H9 (cell line): ENCODE measurements at regions not wholly inside any gene's neighbourhood (a gene's known extent, or its start where the extent isn't known, plus 50 kb on each side); places are given as distances from the start of the nearest gene placed in this dataset.

Experiments
- DNase-seq: peaks from one replicate; pipeline ENCODE4 v3.0.0-alpha.2; 2017
- H2AFZ ChIP-seq: one replicate; pipeline ENCODE4 v1.6.1; 2013; ENCODE audit warnings: mild to moderate bottlenecking, low read length, control low read depth, moderate library complexity
- H2AK5ac ChIP-seq: 2 replicates; pipeline ENCODE4 v1.6.1; 2013; ENCODE audit warnings: low read length, control low read depth, mixed read lengths; ENCODE audit not compliant: insufficient read length
- H2BK120ac ChIP-seq: one replicate; pipeline ENCODE4 v1.6.1; 2013; ENCODE audit warnings: low read depth, mild to moderate bottlenecking, low read length, control low read depth, inconsistent platforms; ENCODE audit not compliant: poor library complexity, severe bottlenecking
- H2BK12ac ChIP-seq: 2 replicates; pipeline ENCODE4 v1.6.1; 2013; ENCODE audit warnings: low read length, control low read depth, mixed read lengths, low read depth; ENCODE audit not compliant: insufficient read length
- H2BK15ac ChIP-seq: 2 replicates; pipeline ENCODE4 v1.6.1; 2013; ENCODE audit warnings: low read depth, low read length, control low read depth
- H2BK20ac ChIP-seq: one replicate; pipeline ENCODE4 v1.6.1; 2013; ENCODE audit warnings: low read depth, mild to moderate bottlenecking, low read length, control low read depth, inconsistent platforms; ENCODE audit not compliant: poor library complexity, severe bottlenecking
- H2BK5ac ChIP-seq: 2 replicates; pipeline ENCODE4 v1.6.1; 2013; ENCODE audit warnings: low read length, control low read depth, mixed read lengths; ENCODE audit not compliant: insufficient read length
- H3K14ac ChIP-seq: 2 replicates; pipeline ENCODE4 v1.6.1; 2013; ENCODE audit warnings: low read length, control low read depth; ENCODE audit not compliant: insufficient read depth
- H3K18ac ChIP-seq: 2 replicates; pipeline ENCODE4 v1.6.1; 2013; ENCODE audit warnings: low read depth, mild to moderate bottlenecking, mixed read lengths, low read length, control low read depth; ENCODE audit not compliant: insufficient read length
- H3K23ac ChIP-seq: 2 replicates; pipeline ENCODE4 v1.6.1; 2013; ENCODE audit warnings: low read length, control low read depth, mixed read lengths, low read depth; ENCODE audit not compliant: insufficient read length
- H3K23me2 ChIP-seq: 2 replicates; pipeline ENCODE4 v1.6.1; 2013; ENCODE audit warnings: low read depth, mild to moderate bottlenecking, mixed read lengths, low read length, control low read depth; ENCODE audit not compliant: insufficient read length, poor library complexity, severe bottlenecking
- H3K27ac ChIP-seq: 2 replicates; pipeline ENCODE4 v1.5.1; 2013; ENCODE audit warnings: low read length, control low read depth, mixed read lengths, low read depth; ENCODE audit not compliant: insufficient read length
- H3K27me3 ChIP-seq: 2 replicates; pipeline ENCODE4 v1.6.1; 2013; ENCODE audit warnings: low read length, control low read depth, inconsistent platforms; ENCODE audit not compliant: insufficient read depth
- H3K4ac ChIP-seq: 2 replicates; pipeline ENCODE4 v1.6.1; 2013; ENCODE audit warnings: low read depth, mild to moderate bottlenecking, control low read depth, inconsistent platforms, low read length, moderate library complexity
- H3K4me1 ChIP-seq: 2 replicates; pipeline ENCODE4 v1.6.1; 2013; ENCODE audit warnings: low read length, control low read depth, inconsistent platforms; ENCODE audit not compliant: insufficient read depth
- H3K4me2 ChIP-seq: 2 replicates; pipeline ENCODE4 v1.6.1; 2013; ENCODE audit warnings: low read length, control low read depth, mixed read lengths; ENCODE audit not compliant: insufficient read length, insufficient read depth
- H3K56ac ChIP-seq: 2 replicates; pipeline ENCODE4 v1.6.1; 2013; ENCODE audit warnings: low read depth, mild to moderate bottlenecking, mixed read lengths, low read length, control low read depth; ENCODE audit not compliant: insufficient read length
- H3K79me1 ChIP-seq: 2 replicates; pipeline ENCODE4 v1.6.1; 2013; ENCODE audit warnings: low read depth, mild to moderate bottlenecking, moderate library complexity, low read length, control low read depth, inconsistent platforms; ENCODE audit not compliant: insufficient read depth, poor library complexity, severe bottlenecking
- H3K79me2 ChIP-seq: 2 replicates; pipeline ENCODE4 v1.6.1; 2013; ENCODE audit warnings: low read length, control low read depth, inconsistent platforms; ENCODE audit not compliant: insufficient read depth
- H3K9ac ChIP-seq: 2 replicates; pipeline ENCODE4 v1.6.1; 2013; ENCODE audit warnings: low read length, control low read depth, mixed read lengths; ENCODE audit not compliant: insufficient read length; ENCODE audit errors: extremely low read depth
- H3K9me3 ChIP-seq: one replicate; pipeline ENCODE4 v1.6.1; 2013; ENCODE audit warnings: low read depth, low read length, inconsistent platforms; ENCODE audit not compliant: control insufficient read depth
- H3T11ph ChIP-seq: one replicate; pipeline ENCODE4 v1.6.1; 2013; ENCODE audit warnings: mild to moderate bottlenecking, low read length, control low read depth, inconsistent platforms
- H4K20me1 ChIP-seq: one replicate; pipeline ENCODE4 v1.6.1; 2013; ENCODE audit not compliant: control insufficient read depth, insufficient read length, insufficient read depth
- H4K5ac ChIP-seq: 2 replicates; pipeline ENCODE4 v1.6.1; 2013; ENCODE audit warnings: low read depth, mild to moderate bottlenecking, mixed read lengths, low read length, control low read depth; ENCODE audit not compliant: insufficient read length
- H4K8ac ChIP-seq: replicated peaks from 2 replicates; pipeline ENCODE4 v1.6.1; 2013; ENCODE audit warnings: low read length, control low read depth, mixed read lengths, low read depth; ENCODE audit not compliant: insufficient read length
- H4K91ac ChIP-seq: 2 replicates; pipeline ENCODE4 v1.6.1; 2013; ENCODE audit warnings: low read depth, mild to moderate bottlenecking, moderate library complexity, mixed read lengths, low read length, control low read depth; ENCODE audit not compliant: insufficient read length
- H3K27ac Mint-ChIP-seq, 3 experiments: 2 replicates in 2 of 3; 3 replicates in 1 of 3; pipeline ENCODE4 v1.8.0; 2020 to 2021; ENCODE audit warnings: mixed read lengths in 3 of 3, mild to moderate bottlenecking in 1 of 3, moderate library complexity in 1 of 3
- H3K27me3 Mint-ChIP-seq: 2 replicates; pipeline ENCODE4 v1.8.0; 2021; ENCODE audit warnings: low read depth, mild to moderate bottlenecking, moderate library complexity, mixed read lengths
- H3K36me3 Mint-ChIP-seq, 3 experiments: 2 replicates in 2 of 3; 3 replicates in 1 of 3; pipeline ENCODE4 v1.8.0; 2020 to 2021; ENCODE audit warnings: low read depth in 3 of 3, mixed read lengths in 3 of 3; ENCODE audit not compliant: insufficient read depth in 1 of 3
- H3K4me1 Mint-ChIP-seq, 2 experiments: 2 replicates each; pipeline ENCODE4 v1.8.0; 2020; ENCODE audit warnings: mixed read lengths in 2 of 2
- H3K4me3 Mint-ChIP-seq, 2 experiments: 2 replicates in 1 of 2; 3 replicates in 1 of 2; pipeline ENCODE4 v1.8.0; 2020 to 2021; ENCODE audit warnings: mild to moderate bottlenecking in 2 of 2, mixed read lengths in 2 of 2, moderate library complexity in 1 of 2
- H3K9me3 Mint-ChIP-seq, 2 experiments: 2 replicates in 1 of 2; 3 replicates in 1 of 2; pipeline ENCODE4 v1.8.0; 2020; ENCODE audit warnings: mild to moderate bottlenecking in 2 of 2, mixed read lengths in 2 of 2, moderate library complexity in 1 of 2
- CTCF ChIP-seq: fragments of 200-600 bp; sonication (generic); conservative IDR thresholded peaks from 3 replicates; pipeline ENCODE4 v1.8.0; 2021; ENCODE audit warnings: antibody characterized with exemption, mild to moderate bottlenecking
- WGBS: extraction: QIAGEN DNeasy Blood & Tissue Kit; methylation state at CpG from one replicate; pipeline ENCODE4 v1.1.7; 2013; ENCODE audit warnings: missing lambda C conversion rate, low lambda C conversion rate, mixed read lengths; ENCODE audit not compliant: insufficient read length; ENCODE audit errors: extremely low coverage; 5-methylcytosine and 5-hydroxymethylcytosine counted together

- H3K56ac ChIP-seq, result no peak overlapping the region
- peaks cover 0 to 4% of the 10 kb centered on the region in 2 experiments; a peak in 2 of 4 replicates for H3K4me1 Mint-ChIP-seq
- DNase-seq, result no peak
Observed at GRCh38 chr21:21897275-21897883, 899.2 kb downstream of the NCAM2 start.

More at GRCh38 chr21:21897275-21897883, 899.2 kb downstream of the NCAM2 start:
- no peaks in the 10 kb centered on the region; the same call in 1 of the 2 replicates for H3K4me1 ChIP-seq
- no peaks in the 10 kb centered on the region for H3K9me3 ChIP-seq
- no peak overlapping the region for H3K27ac ChIP-seq
- H4K5ac ChIP-seq, result no peak overlapping the region
- H2AK5ac ChIP-seq, result no peak overlapping the region
- no peak overlapping the region for H3K4me3 Mint-ChIP-seq
- no peaks in the 10 kb centered on the region for H3K27me3 ChIP-seq
- no peak overlapping the region for H3K23ac ChIP-seq
- H3K4me2 ChIP-seq, result no peak overlapping the region
- no peak overlapping the region for H2BK15ac ChIP-seq
- H3K36me3 Mint-ChIP-seq, result 0 out of 7 replicates have a peak, but pooled peaks cover 0 to 3% (median 0%) of the 10 kb centered on the region in 3 experiments
- H3K79me1 ChIP-seq, result no peaks in the 10 kb centered on the region
- H3K23me2 ChIP-seq, result no peaks in the 10 kb centered on the region
- H3K9ac ChIP-seq, result no peak overlapping the region
- no peak overlapping the region for H3T11ph ChIP-seq
- no peak overlapping the region for H3K4ac ChIP-seq
- H3K14ac ChIP-seq, result no peak overlapping the region
- H2BK120ac ChIP-seq, result no peak overlapping the region
- no peak overlapping the region for H3K18ac ChIP-seq
- peaks cover 3 to 14% of the 10 kb centered on the region in 2 experiments; a peak in 4 of 5 replicates for H3K9me3 Mint-ChIP-seq
- H3K79me2 ChIP-seq, result no peaks in the 10 kb centered on the region
- TF ChIP-seq CTCF, result no peak
- H2BK20ac ChIP-seq, result no peak overlapping the region
- no peak overlapping the region for H2BK12ac ChIP-seq
- H2AFZ ChIP-seq, result no peak overlapping the region
- no peak overlapping the region for H4K91ac ChIP-seq
- no peaks in the 10 kb centered on the region for H4K20me1 ChIP-seq
- H2BK5ac ChIP-seq, result no peak overlapping the region
- WGBS, result no CpG with 5 or more reads among the region's 2 CpGs
- no peaks in the 10 kb centered on the region for H3K27me3 Mint-ChIP-seq
- no peak overlapping the region for H4K8ac ChIP-seq
- H3K27ac Mint-ChIP-seq, result no peak overlapping the region; a peak in 1 of 7 replicates
